ENCODE measurements at regions not wholly inside any gene's neighbourhood (a gene's known extent, or its start where the extent isn't known, plus 50 kb on each side); places are given as distances from the start of the nearest gene placed in this dataset.

DNA sequence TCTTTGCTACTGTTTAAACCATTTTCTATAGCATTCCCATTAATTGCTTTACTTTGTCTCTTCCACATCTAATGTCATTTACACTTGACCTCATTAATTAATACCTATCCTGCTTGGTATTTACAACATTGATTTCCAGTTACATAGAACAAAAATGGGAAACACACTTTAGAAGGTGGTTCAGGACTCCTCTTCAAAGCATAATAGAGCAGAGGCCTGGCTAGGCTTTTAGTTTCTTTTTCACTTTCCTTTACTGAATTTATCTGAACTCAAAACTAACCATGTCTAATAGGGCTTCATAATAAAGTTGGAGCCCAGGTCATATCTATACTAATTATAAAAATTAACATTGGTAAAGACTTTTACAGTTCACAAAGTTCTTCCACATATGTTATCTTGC is 648.0 kb upstream of the KIRREL3 start:
- no peak for DNase-seq

- no peak for DNase-seq
These were observed 643.8 kb upstream of the KIRREL3 start for GRCh38 chr11:127644366-127644765.

DNA sequence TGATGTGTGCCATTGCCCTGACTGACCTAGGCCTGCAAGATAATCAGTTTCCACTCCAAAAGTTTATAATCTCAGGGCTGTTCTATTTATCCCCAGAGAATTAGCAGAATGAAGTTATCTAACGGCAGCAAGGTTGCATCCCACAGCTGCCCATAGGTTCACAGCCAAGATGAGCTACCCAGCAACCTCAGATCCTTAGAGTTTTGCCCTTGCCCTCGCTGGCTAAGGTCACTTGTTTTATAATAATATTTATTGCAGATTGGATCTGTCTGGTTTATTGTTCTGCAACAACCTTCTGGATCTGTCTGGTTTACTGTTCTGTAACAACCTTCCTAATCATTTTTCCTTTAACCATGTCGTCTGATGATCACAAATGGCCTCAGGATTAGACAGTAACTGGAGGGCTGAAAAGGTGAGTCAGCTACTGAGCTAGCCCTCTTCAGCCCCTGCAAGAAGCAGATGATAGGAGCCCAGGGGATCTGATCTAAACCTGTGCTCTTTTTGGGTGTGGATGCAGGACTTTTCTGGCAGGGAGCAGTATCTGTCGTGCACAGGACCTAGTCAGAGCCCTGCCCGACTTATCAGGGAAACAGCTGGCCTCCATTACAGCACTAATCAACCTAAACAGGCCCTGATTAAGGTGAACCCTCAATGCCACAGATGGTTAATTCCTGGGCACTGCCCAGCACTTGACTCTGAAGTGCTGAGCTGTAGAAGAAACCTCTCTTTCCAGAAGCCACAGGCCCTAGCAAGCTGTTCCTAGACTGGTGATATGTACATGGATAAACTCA is 642.9 kb upstream of the KIRREL3 start:
- DNase-seq, result no peak

GRCh38 chr11:127640561-127641451 is 640.2 kb upstream of the KIRREL3 start:
- DNase-seq, result no peak

GRCh38 chr11:127639916-127640315 is 639.3 kb upstream of the KIRREL3 start:
- DNase-seq, result no peak

GRCh38 chr11:127632976-127633680 is 632.6 kb upstream of the KIRREL3 start:
- DNase-seq, result no peak

GRCh38 chr11:127632546-127632945 is 632.0 kb upstream of the KIRREL3 start:
- no peak for DNase-seq

DNA sequence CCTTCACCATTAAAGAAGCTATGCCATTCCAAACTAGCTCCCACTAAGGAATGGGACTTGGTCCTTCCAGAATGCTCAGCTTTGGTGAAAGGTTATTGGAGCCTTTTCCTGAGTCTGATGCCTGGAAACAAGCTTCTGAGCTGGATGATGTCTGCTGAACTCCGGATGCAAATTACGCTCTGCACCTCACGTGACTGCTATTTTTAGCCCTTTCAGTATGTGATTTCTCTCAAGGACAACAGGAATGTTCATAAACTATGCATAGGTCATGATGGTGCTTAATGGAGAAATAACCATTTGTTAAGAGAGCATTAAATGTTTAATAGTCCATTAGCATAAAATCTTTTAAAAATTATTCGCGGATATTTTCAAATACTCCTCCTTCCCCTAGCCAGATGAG is 631.4 kb upstream of the KIRREL3 start:
- DNase-seq, result no peak

- no peak for DNase-seq
These were observed 628.6 kb upstream of the KIRREL3 start for GRCh38 chr11:127629200-127629599.

- no peak for DNase-seq
These were observed 627.9 kb upstream of the KIRREL3 start for GRCh38 chr11:127628458-127628785.

DNA sequence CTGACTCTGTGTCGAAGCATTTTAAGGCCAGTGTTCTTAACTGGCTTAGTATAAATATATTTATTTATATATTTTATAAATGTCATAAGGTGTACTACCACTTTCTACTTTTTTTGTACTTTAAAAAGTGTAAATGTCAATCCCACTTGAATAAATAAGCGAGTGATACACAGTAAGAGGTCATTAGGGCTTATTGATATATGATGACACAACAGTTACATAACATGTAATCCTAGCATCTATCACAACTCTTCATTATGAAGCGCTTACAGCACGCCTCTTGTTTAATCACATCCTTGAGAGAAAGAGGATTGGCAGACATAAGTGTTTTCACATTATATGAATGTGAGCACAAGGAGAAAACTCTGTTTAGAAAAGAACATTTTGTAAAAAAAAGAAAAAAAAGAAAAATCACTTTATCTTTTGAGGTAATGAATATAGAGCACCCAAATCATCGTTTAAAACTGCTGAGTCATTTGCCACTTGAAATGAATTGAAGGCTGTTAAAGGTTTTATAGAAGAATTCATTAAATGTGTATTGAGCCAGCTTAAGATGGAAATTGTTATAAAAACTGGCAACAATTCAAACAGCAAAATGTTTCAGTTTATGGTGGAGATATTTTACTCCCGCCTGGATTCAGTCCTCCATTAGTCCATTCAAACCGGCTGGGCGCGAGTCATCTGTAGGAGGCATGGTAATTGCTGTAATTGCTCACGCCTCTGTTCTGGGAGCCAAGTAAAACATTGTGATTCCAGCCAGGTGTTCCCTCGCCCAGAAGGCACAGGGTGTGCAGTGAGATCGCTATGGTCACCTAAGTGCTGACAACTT is 627.3 kb upstream of the KIRREL3 start:
- no peak for DNase-seq

GRCh38 chr11:127627204-127627603 is 626.6 kb upstream of the KIRREL3 start:
- no peak for DNase-seq

DNA sequence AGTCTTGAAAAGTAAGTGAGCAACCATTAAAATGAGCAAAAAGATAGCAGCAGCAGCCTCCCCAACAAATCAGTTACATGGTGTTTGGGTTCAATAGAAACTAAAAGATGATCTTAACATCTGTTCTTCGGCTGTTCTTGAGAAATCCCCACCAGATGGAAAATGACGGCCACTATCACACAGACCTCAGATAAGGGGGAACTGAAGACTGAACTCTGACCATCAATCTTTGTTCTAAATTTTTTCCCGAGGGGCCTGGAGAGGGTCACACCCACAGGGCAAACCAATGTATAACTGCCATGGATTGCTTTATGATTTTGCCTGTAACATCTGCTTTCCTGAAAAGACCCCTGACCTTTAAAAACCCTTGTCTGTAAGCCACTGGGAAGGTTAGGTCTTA is 624.8 kb upstream of the KIRREL3 start:
- DNase-seq, result no peak

- DNase-seq, result peak; percentile 32 to 34
These were observed 623.8 kb upstream of the KIRREL3 start for GRCh38 chr11:127624306-127624856.

DNA sequence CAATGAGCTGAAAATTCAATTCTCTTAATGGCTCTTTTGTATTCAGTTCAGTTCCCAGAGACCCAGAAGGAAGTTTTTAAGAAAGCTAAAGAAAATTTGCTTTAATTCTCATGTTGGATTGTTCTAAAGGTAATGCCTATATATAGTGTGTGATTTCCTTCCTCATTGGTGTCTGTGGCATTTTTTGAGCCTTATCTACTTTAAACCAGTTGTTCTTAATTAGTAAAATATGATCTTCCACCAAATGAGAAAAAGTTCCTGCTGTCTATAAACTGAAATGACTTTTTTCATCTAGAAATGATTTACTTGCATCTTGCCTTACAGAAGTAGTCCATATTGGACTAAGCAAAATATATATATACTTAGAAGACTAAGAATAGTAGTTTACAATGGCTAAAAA is 622.1 kb upstream of the KIRREL3 start:
- no peak for DNase-seq

DNA sequence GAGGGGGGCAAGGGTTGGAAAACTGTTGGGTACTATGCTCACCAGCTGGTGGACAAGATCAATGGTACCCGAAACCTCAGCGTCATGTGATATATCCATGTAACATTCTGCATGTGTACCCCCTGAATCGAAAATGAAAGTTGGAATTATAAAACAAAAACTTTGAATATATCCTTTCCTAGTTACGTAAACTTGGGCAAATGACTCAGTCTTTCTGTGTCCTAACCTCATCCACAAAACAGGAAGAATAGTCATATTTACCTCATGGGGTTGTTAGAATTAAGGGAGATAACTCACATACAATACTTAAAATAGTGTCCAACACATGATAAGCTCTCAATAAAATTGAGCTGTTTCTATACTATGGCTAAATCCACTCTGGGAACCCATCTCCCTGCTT is 620.1 kb upstream of the KIRREL3 start:
- DNase-seq, result no peak

DNA sequence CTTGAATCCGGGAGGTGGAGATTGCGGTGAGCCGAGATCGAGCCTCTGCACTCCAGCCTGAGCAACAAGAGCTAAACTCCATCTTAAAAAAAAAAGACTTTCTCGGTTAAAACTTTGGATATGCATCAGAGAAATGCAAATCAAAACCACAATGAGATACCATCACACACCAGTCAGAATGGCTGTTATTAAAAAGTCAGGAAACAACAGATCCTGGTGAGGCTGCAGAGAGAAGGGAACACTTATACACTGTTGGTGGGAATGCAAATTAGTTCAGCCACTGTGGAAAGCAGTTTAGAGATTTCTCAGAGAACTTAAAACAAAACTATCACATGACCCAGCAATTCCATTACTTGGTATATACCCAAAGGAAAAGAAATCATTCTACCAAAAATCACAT is 619.4 kb upstream of the KIRREL3 start:
- DNase-seq, result no peak

DNA sequence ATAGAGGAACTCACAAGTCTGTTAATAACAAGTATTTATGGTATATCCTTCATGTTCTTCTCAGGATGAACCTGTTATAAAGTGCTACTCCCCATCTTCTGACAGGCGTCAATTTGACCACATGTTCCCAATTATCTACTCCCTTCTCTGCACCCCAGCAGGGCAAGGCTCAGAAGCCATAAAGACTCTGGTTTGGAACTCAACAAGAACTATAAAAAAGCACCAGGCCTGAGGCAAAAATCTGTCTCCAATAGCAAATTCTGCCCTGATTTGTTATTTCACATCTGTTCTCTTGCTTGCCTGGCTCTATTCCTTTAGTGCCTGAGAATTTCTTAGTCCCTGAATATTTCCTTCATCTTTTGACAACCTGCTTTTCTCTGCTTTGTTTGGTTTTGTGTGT is 618.2 kb upstream of the KIRREL3 start:
- no peak for DNase-seq

DNA sequence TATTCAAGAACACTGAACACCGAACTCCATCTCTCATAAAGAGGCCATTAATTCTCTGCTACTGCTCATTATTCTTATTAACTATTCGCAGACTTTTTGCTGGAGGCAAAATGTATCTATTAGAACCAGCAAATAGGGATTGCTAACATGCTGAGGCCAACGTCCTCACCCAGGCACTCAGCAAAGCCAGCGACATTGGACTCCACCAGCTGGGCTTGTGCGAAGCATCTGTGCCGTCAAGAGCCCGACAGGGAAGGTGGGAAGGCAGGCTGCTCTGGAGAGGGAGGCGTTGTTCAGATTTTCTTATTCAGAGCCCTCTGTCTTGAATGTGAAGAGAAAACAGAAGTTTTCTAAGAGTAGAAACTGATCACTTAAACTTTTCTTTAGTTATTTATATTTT is 615.6 kb upstream of the KIRREL3 start:
- DNase-seq, result no peak

DNA sequence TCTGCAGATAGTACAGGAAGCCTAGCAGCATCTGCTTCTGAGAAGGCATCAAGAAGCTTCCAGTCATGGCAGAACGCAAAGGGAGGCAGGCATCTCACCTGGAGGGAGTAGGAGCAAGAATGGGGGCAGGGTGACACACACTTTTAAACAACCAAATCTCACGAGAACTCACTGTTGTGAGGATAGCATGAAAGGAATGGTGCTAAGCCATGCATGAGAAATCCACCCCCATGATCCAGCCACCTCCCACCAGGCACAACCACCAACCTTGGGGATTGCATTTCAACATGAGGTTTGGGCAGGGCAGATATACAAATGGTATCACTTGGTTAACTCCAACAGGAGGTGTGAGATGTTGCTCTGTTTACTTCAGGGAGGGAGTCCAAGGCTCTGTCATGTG is 612.0 kb upstream of the KIRREL3 start:
- no peak for DNase-seq

GRCh38 chr11:127609025-127609773 is 608.6 kb upstream of the KIRREL3 start:
- DNase-seq, result no peak
